OCI-LY3 (cell line): ENCODE measurements at regions not wholly inside any gene's neighbourhood (a gene's known extent, or its start where the extent isn't known, plus 50 kb on each side); places are given as distances from the start of the nearest gene placed in this dataset.

ENCODE experiments used
- H2AFZ ChIP-seq: fragments of 200-600, 300-600 bp; shearing (Covaris generic); 2 replicates; pipeline ENCODE4 v1.6.0; 2014; ENCODE audit warnings: antibody characterized with exemption, low read depth, low read length
- H3K27ac ChIP-seq: fragments of 200-600, 300-600 bp; sonication (generic); 2 replicates; pipeline ENCODE4 v1.5.1; 2014; ENCODE audit warnings: mild to moderate bottlenecking, low read length, moderate library complexity, mixed read lengths
- H3K27me3 ChIP-seq: fragments of 200-600, 300-600 bp; sonication (generic); 2 replicates; pipeline ENCODE4 v1.6.1; 2014; ENCODE audit warnings: low read depth, low read length, mixed read lengths
- H3K36me3 ChIP-seq: fragments of 200-600, 300-600 bp; sonication (generic); replicated peaks from 2 replicates; pipeline ENCODE3; 2014; ENCODE audit warnings: low read depth, low read length, mixed read lengths
- H3K4me1 ChIP-seq: fragments of 300-600, 200-600 bp; sonication (generic); 2 replicates; pipeline ENCODE4 v1.6.1; 2014; ENCODE audit warnings: low read length, mixed read lengths
- H3K4me2 ChIP-seq: fragments of 200-600, 300-600 bp; sonication (generic); 2 replicates; pipeline ENCODE4 v1.6.1; 2014; ENCODE audit warnings: low read length, mixed read lengths
- H3K4me3 ChIP-seq: fragments of 300-600, 200-600 bp; sonication (generic); 2 replicates; pipeline ENCODE4 v1.5.1; 2014; ENCODE audit warnings: antibody characterized with exemption, mild to moderate bottlenecking, low read length, moderate library complexity
- H3K79me2 ChIP-seq: fragments of 300-600, 200-600 bp; shearing (Covaris generic); 2 replicates; pipeline ENCODE4 v1.6.1; 2014; ENCODE audit warnings: mild to moderate bottlenecking, low read length, mixed read lengths
- H3K9ac ChIP-seq: fragments of 300-600, 200-600 bp; shearing (Covaris generic); 2 replicates; pipeline ENCODE4 v1.6.0; 2014; ENCODE audit warnings: mild to moderate bottlenecking, low read length, moderate library complexity
- H3K9me3 ChIP-seq: fragments of 200-600, 300-600 bp; shearing (Covaris generic); 2 replicates; pipeline ENCODE4 v1.6.1; 2014; ENCODE audit warnings: low read length, mixed read lengths; ENCODE audit not compliant: insufficient read depth
- H4K20me1 ChIP-seq: fragments of 200-600, 300-600 bp; sonication (generic); 2 replicates; pipeline ENCODE4 v1.6.1; 2016; ENCODE audit warnings: low read length, mixed read lengths; ENCODE audit not compliant: insufficient read depth
- CTCF ChIP-seq: fragments of 200-600, 300-600 bp; sonication (generic); IDR thresholded peaks from 2 replicates; pipeline ENCODE4 v1.5.1; 2014; ENCODE audit warnings: antibody characterized with exemption, low read length, low read depth
- EZH2phosphoT487 ChIP-seq: fragments of 200-600 bp; shearing (Covaris generic); IDR thresholded peaks from 2 replicates; pipeline ENCODE4 v1.6.1; 2018; ENCODE audit warnings: antibody characterized with exemption, mixed run types, low read depth

GRCh38 chr10:3926675-3927525 is 141.9 kb upstream of the KLF6 start:
- Histone ChIP-seq H3K4me3 (no peak overlapping the region), H3K4me1 (no peaks in the 10 kb centered on the region), H2AFZ (no peak overlapping the region), H3K79me2 (no peaks in the 10 kb centered on the region), H3K9ac (no peak overlapping the region), H3K9me3 (no peaks in the 10 kb centered on the region), H3K27ac (no peak overlapping the region), H3K27me3 (no peaks in the 10 kb centered on the region), H3K36me3 (no peaks in the 10 kb centered on the region), H4K20me1 (no peaks in the 10 kb centered on the region), H3K4me2 (no peak overlapping the region)
- TF ChIP-seq CTCF (no peak), EZH2phosphoT487 (no peak)

- Histone ChIP-seq H3K9ac (no peak overlapping the region), H2AFZ (no peak overlapping the region), H3K4me3 (no peak overlapping the region), H3K9me3 (no peaks in the 10 kb centered on the region), H3K4me1 (no peaks in the 10 kb centered on the region), H3K27ac (no peak overlapping the region), H3K27me3 (no peaks in the 10 kb centered on the region), H4K20me1 (no peaks in the 10 kb centered on the region), H3K36me3 (no peaks in the 10 kb centered on the region), H3K79me2 (no peaks in the 10 kb centered on the region), H3K4me2 (no peak overlapping the region)
- TF ChIP-seq CTCF (no peak), EZH2phosphoT487 (no peak)
Observed at GRCh38 chr10:3926258-3926657, 141.2 kb upstream of the KLF6 start.

- no peak overlapping the region for H3K27ac ChIP-seq
- H3K79me2 ChIP-seq = no peaks in the 10 kb centered on the region
- H2AFZ ChIP-seq = no peak overlapping the region
- no peak overlapping the region for H3K9ac ChIP-seq
- no peaks in the 10 kb centered on the region for H3K27me3 ChIP-seq
- H3K36me3 ChIP-seq = no peaks in the 10 kb centered on the region
- no peaks in the 10 kb centered on the region for H4K20me1 ChIP-seq
- H3K9me3 ChIP-seq = no peaks in the 10 kb centered on the region
- H3K4me1 ChIP-seq = no peaks in the 10 kb centered on the region
- H3K4me2 ChIP-seq = no peak overlapping the region
- H3K4me3 ChIP-seq = no peak overlapping the region
- TF ChIP-seq EZH2phosphoT487 (no peak), CTCF (no peak)
Observed at GRCh38 chr10:3925184-3925583, 140.2 kb upstream of the KLF6 start.

GRCh38 chr10:3924344-3924743 is 139.3 kb upstream of the KLF6 start:
- no peak overlapping the region for H3K4me2 ChIP-seq
- no peaks in the 10 kb centered on the region for H3K79me2 ChIP-seq
- H3K4me3 ChIP-seq = no peak overlapping the region
- no peak overlapping the region for H3K9ac ChIP-seq
- H3K4me1 ChIP-seq = no peaks in the 10 kb centered on the region
- no peaks in the 10 kb centered on the region for H3K27me3 ChIP-seq
- no peaks in the 10 kb centered on the region for H4K20me1 ChIP-seq
- H3K9me3 ChIP-seq = no peaks in the 10 kb centered on the region
- no peak overlapping the region for H3K27ac ChIP-seq
- TF ChIP-seq EZH2phosphoT487 (no peak), CTCF (no peak)
- H2AFZ ChIP-seq = no peak overlapping the region
- H3K36me3 ChIP-seq = no peaks in the 10 kb centered on the region
